GM23248 (cell line): ENCODE measurements at regions not wholly inside any gene's neighbourhood (a gene's known extent, or its start where the extent isn't known, plus 50 kb on each side); places are given as distances from the start of the nearest gene placed in this dataset.

Source experiments
- EZH2 ChIP-seq: fragments of 200-600 bp; sonication (generic); IDR thresholded peaks from 2 replicates; pipeline ENCODE4 v1.6.1; 2018; ENCODE audit warnings: antibody characterized with exemption, mild to moderate bottlenecking; ENCODE audit not compliant: insufficient read depth, poor library complexity, severe bottlenecking
- EZH2phosphoT487 ChIP-seq: fragments of 200-600 bp; sonication (generic); IDR thresholded peaks from 2 replicates; pipeline ENCODE4 v1.6.1; 2018; ENCODE audit warnings: antibody characterized with exemption, moderate library complexity, mild to moderate bottlenecking, low read depth; ENCODE audit not compliant: insufficient read depth

DNA sequence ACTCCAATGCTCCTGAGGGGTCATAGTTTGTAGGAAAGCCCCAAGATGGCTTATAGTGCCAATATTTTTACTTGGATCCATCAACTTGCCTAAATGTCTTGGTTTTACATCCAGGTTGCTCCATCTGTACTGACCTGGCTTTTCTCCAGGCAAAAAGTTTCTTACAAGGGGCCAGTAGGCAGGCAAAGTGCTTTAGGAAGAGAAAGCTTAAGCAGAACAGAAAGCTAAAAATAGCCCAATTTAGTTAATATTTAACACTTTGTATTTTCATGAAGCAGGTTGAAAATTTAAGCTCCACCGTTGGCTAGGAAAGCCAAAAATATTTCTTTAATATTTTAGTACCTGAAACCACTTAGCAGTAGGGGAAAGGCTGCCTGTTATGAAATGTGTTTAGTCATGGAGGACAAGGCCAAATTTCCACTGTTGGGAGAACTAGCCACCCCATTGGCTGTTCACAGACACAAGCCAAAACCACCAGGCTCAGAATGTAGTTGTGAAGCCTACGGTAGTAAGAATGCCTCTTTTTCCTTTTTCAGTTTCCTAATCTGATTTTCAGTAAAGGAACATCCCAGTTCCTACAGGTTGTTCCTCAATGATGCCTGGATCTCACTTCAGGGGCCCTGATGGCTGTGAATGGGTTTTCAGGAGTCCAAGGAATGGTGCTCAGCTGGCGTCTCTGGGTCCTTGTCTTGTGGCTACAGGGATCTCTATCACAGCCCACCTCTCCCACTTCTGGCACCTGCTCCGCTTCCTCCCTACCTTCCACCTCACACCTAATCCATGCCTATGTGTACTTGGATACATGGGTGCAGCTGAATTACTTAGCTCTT is 324.8 kb downstream of the PMP22 start:
- TF ChIP-seq EZH2: no peak
- TF ChIP-seq EZH2phosphoT487: no peak
